ENCODE measurements at regions not wholly inside any gene's neighbourhood (a gene's known extent, or its start where the extent isn't known, plus 50 kb on each side); places are given as distances from the start of the nearest gene placed in this dataset.

GRCh38 chr9:81031422-81032029, 657.8 kb downstream of the TLE1 start (continued):
- TF ChIP-seq RFX5 (IDR thresholded peaks at IDR 0.05; ENCODE audit: low read depth, low read length) (no peak), NRF1 (conservative IDR thresholded peaks at IDR 0.05; ENCODE audit: low read depth, low read length) (no peak)

- ChIA-PET POLR2A (no interaction called here), CTCF (no interaction called here), RAD21 (ENCODE audit: unreplicated experiment) (no interaction called here), SMC1A (ENCODE audit: uncharacterized antibody, unreplicated experiment) (no interaction called here)
- no peak overlapping the region for H3K27ac ChIP-seq (ENCODE audit: control insufficient read depth, insufficient read depth)
- no peak overlapping the region for H3K4me2 ChIP-seq (ENCODE audit: control insufficient read depth, insufficient read depth)
- in situ Hi-C loops (cut with MboI) (no loop called here), intact Hi-C loops (cut with micrococcal nuclease; ENCODE audit: unreplicated experiment) (no loop called here)
- H3K4me1 ChIP-seq (ENCODE audit: control insufficient read depth, insufficient read depth, low read length): no peaks in the 10 kb centered on the region
- H3K9me3 ChIP-seq (replicated peaks; ENCODE audit: control insufficient read depth, insufficient read depth, low read length): no peaks in the 10 kb centered on the region
- FAIRE-seq: no peak
- no peaks in the 10 kb centered on the region for H4K20me1 ChIP-seq (ENCODE audit: control insufficient read depth, insufficient read depth)
- H3K4me3 ChIP-seq: no peak overlapping the region
- no peaks in the 10 kb centered on the region for H3K27me3 ChIP-seq (replicated peaks in 1 of 2; ENCODE audit: control insufficient read depth in 2 of 2, insufficient read depth in 2 of 2, low read length in 1 of 2)
- no peaks in the 10 kb centered on the region for H3K79me2 ChIP-seq (ENCODE audit: control insufficient read depth, insufficient read depth, low read length)
- no peak for ATAC-seq
- BruUV-seq (replicated peaks): no TSS peak
- H3K36me3 ChIP-seq (ENCODE audit: control insufficient read depth in 2 of 2, insufficient read depth in 2 of 2, low read length in 1 of 2): no peaks in the 10 kb centered on the region
- no peak for DNase-seq (ENCODE audit: low read depth, low spot score)
- no peak overlapping the region for H3K9ac ChIP-seq (ENCODE audit: control insufficient read depth, insufficient read depth, low read length)
- H2AFZ ChIP-seq (ENCODE audit: control insufficient read depth, low read depth, low read length): no peak overlapping the region
- TF ChIP-seq RELB (IDR thresholded peaks at IDR 0.05; ENCODE audit: low read depth) (no peak), RFX5 (IDR thresholded peaks at IDR 0.05; ENCODE audit: low read depth, low read length) (no peak), SMAD5 (IDR thresholded peaks at IDR 0.05; ENCODE audit: low read depth) (no peak), TARDBP (IDR thresholded peaks at IDR 0.05; ENCODE audit: borderline replicate concordance) (no peak), ZNF622 (IDR thresholded peaks at IDR 0.05) (no peak), CTCF (IDR thresholded peaks at IDR 0.05 in 2 of 3, conservative IDR thresholded peaks at IDR 0.05 in 1 of 3; ENCODE audit: control insufficient read depth in 2 of 3, extremely low read depth in 1 of 3, insufficient read depth in 1 of 3, low read depth in 3 of 3, low read length in 3 of 3) (no peak), PRDM15 (CRISPR knock-in tag; IDR thresholded peaks at IDR 0.05) (no peak), HDAC6 (IDR thresholded peaks at IDR 0.05; ENCODE audit: unreplicated experiment) (no peak), CHD4 (IDR thresholded peaks at IDR 0.05) (no peak), POU2F2 (IDR thresholded peaks at IDR 0.05; ENCODE audit: borderline replicate concordance, low read depth, low read length) (no peak), STAT1 (conservative IDR thresholded peaks at IDR 0.05) (no peak), ZNF384 (IDR thresholded peaks at IDR 0.05; ENCODE audit: borderline replicate concordance, low read depth, low read length) (no peak), MAX (IDR thresholded peaks at IDR 0.05; ENCODE audit: low read depth, low read length) (no peak)
Measured at GRCh38 chr9:81030027-81030426, 659.3 kb downstream of the TLE1 start.

Measured in GM12878 (cell line).